Tibial artery (tissue), 4 donors: ENCODE measurements at regions not wholly inside any gene's neighbourhood (a gene's known extent, or its start where the extent isn't known, plus 50 kb on each side); places are given as distances from the start of the nearest gene placed in this dataset.

Source experiments
- DNase-seq, 2 donors: peaks; one replicate each; pipeline ENCODE4 v3.0.0-alpha.2; 2019
- H3K27ac ChIP-seq, 2 donors: fragments of 200-600 bp; sonication (generic) in 1 of 2; 1 replicate in 1 of 2; 2 replicates in 1 of 2; pipeline ENCODE4 v1.5.1; 2018 to 2019; ENCODE audit warnings: mild to moderate bottlenecking in 1 of 2
- H3K27me3 ChIP-seq, 2 donors: fragments of 200-600 bp; sonication (generic) in 1 of 2; one replicate each; pipeline versions ENCODE4 v1.5.1 to v1.6.0; 2016 to 2019
- H3K36me3 ChIP-seq, 3 donors: fragments of 200-600 bp; sonication (generic) in 2 of 3; one replicate each; pipeline ENCODE4 v1.5.1; 2016 to 2019; ENCODE audit warnings: mild to moderate bottlenecking in 2 of 3
- H3K4me1 ChIP-seq, 4 donors: fragments of 200-600 bp; sonication (generic) in 2 of 4; 1 replicate in 3 of 4; 2 replicates in 1 of 4; pipeline ENCODE4 v1.5.1; 2016 to 2019
- H3K4me3 ChIP-seq, 2 donors: fragments of 200-600 bp; sonication (generic) in 1 of 2; 1 replicate in 1 of 2; 2 replicates in 1 of 2; pipeline ENCODE4 v1.5.1; 2018 to 2019; ENCODE audit warnings: mild to moderate bottlenecking in 2 of 2
- H3K9me3 ChIP-seq, 3 donors: fragments of 200-600 bp; sonication (generic) in 1 of 3; one replicate each; pipeline ENCODE4 v1.5.1; 2016 to 2019
- CTCF ChIP-seq, 2 experiments: fragments of 200-600 bp in 1 of 2; fragments of 450-650 bp in 1 of 2; IDR thresholded peaks; one replicate each; pipeline ENCODE4 v1.5.1; 2017 to 2019; ENCODE audit warnings: antibody characterized with exemption in 2 of 2, mild to moderate bottlenecking in 1 of 2, moderate library complexity in 1 of 2
- intact Hi-C: fragments of 100-400 bp; cut with DNase I; formaldehyde crosslinking; loops from one replicate; pipeline ENCODE4 v1.15.0; 2023; ENCODE audit warnings: low total_unique reads

GRCh38 chr22:48948575-48949170 lies 879.0 kb downstream of the BRD1 start:
- intact Hi-C loops: no loop called here
- H3K27ac ChIP-seq: no peak overlapping the region
- H3K9me3 ChIP-seq: no peaks in the 10 kb centered on the region
- DNase-seq: peak in 1 of 2 donors; percentile 20
- no peaks in the 10 kb centered on the region for H3K36me3 ChIP-seq
- no peak for TF ChIP-seq CTCF (IDR thresholded peaks at IDR 0.05)
- no peak overlapping the region for H3K4me3 ChIP-seq
- H3K27me3 ChIP-seq: peaks cover 0 to 14% of the 10 kb centered on the region in 2 donors
- H3K4me1 ChIP-seq: no peaks in the 10 kb centered on the region

DNA sequence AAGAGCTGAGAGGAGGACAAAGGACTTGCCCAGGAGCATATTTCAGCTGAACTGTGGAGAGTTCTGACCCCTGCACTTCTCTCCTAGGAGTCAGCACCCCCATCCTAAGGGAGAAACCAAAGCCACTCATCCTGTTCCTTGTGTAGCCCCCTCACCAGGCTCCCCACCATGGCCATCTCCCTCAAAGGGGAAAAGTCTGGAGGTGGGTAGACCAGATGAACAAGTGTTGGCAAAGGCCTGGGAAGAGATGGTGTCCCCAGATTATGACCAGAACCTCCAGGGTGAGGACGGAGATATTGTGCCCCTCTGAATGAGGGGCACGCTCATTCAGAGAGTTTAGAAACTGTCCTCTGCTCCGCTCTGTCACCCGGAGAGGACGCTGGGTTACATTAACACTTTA lies 880.0 kb downstream of the BRD1 start:
- no peak for TF ChIP-seq CTCF (IDR thresholded peaks at IDR 0.05)
- H3K36me3 ChIP-seq: no peaks in the 10 kb centered on the region
- H3K4me3 ChIP-seq: no peak overlapping the region
- DNase-seq: peak in 1 of 2 donors; percentile 16
- no peaks in the 10 kb centered on the region for H3K4me1 ChIP-seq
- intact Hi-C loops: no loop called here
- H3K27ac ChIP-seq: no peak overlapping the region
- H3K27me3 ChIP-seq: peaks cover 0 to 9% of the 10 kb centered on the region in 2 donors
- H3K9me3 ChIP-seq: no peaks in the 10 kb centered on the region

DNA sequence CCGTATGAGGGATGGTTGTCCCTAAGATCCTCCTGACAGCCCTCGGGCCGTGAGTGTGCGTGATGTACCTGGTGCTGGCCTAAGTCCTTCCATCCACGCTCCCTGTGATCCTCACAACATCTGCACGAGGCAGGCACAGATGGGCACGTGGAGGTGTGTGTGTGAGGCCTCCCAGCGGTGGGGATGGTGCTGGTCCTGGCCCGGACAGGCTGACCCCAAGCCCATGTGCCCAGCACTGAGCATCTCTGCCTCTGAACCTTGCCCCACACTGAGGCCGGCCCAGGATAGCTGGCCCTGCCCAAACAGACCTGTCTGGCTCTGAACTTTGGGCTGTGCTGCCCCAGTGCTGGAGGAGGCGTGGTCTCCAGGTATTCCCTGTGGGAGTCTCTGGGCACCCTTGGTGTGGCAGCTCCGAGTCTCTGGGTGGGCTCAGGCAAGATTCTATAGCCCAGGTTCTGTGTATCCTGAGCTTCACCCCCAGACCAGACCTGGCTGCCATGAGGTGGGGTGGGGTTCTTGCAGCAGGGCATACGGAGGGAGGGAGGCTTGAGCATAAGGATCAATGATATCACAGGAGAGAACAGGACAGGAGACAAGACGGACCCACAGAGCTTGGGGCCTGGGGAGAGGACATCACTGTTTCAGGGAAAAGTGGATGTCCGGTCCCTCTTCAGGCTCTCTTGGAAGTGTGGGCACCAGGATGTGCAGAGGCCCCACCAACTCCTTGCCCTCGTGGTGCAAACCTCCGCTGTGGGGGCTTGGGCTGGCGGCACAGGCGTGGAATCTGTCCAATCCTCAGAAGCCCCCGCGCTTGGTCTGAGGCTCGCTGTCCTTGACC lies 881.8 kb downstream of the BRD1 start:
- Histone ChIP-seq H3K27me3 (peaks cover 0 to 6% of the 10 kb centered on the region in 2 donors), H3K4me1 (no peaks in the 10 kb centered on the region), H3K27ac (no peak overlapping the region), H3K4me3 (no peak overlapping the region), H3K36me3 (no peaks in the 10 kb centered on the region), H3K9me3 (no peaks in the 10 kb centered on the region)
- TF ChIP-seq CTCF (IDR thresholded peaks at IDR 0.05): no peak
- intact Hi-C loops: no loop called here
- DNase-seq: peak; percentile 13 to 52

GRCh38 chr22:48944751-48945620 lies 882.7 kb downstream of the BRD1 start:
- Histone ChIP-seq H3K4me1 (no peaks in the 10 kb centered on the region), H3K9me3 (no peaks in the 10 kb centered on the region), H3K4me3 (no peak overlapping the region), H3K27ac (no peak overlapping the region), H3K27me3 (peaks cover 0 to 9% of the 10 kb centered on the region in 2 donors), H3K36me3 (no peaks in the 10 kb centered on the region)
- no peak for TF ChIP-seq CTCF (IDR thresholded peaks at IDR 0.05)
- intact Hi-C loops: no loop called here
- DNase-seq: peak; percentile 7 to 60

GRCh38 chr22:48944433-48944750 lies 883.3 kb downstream of the BRD1 start:
- no peak for TF ChIP-seq CTCF (IDR thresholded peaks at IDR 0.05)
- intact Hi-C loops: no loop called here
- DNase-seq: peak in 1 of 2 donors; percentile 40

More at GRCh38 chr22:48944433-48944750, 883.3 kb downstream of the BRD1 start:
- no peaks in the 10 kb centered on the region for H3K36me3 ChIP-seq
- H3K9me3 ChIP-seq: no peaks in the 10 kb centered on the region
- H3K4me3 ChIP-seq: no peak overlapping the region
- H3K27me3 ChIP-seq: peaks cover 0 to 11% of the 10 kb centered on the region in 2 donors
- H3K4me1 ChIP-seq: no peaks in the 10 kb centered on the region
- no peak overlapping the region for H3K27ac ChIP-seq
